B cell (primary cell): ENCODE measurements at regions not wholly inside any gene's neighbourhood (a gene's known extent, or its start where the extent isn't known, plus 50 kb on each side); places are given as distances from the start of the nearest gene placed in this dataset.
"Not testable (repeated sequence)": the region's sequence is repeated elsewhere in the genome, so short reads cannot be mapped to it uniquely, and the experiment has no call there.

Experiments used
- ATAC-seq: fragments of 200-7000 bp; cut with Tn5 transposase; one replicate; pipeline ENCODE4 v1.10.0; 2021; ENCODE audit warnings: low read depth, mild to moderate bottlenecking, moderate number of reproducible peaks, moderate library complexity
- CTCF ChIA-PET: fragments of 350-600 bp; sonication (Branson Sonifier 250); formaldehyde crosslinking; loops from one replicate; lab custom pipeline; 2021; ENCODE audit warnings: antibody characterized with exemption, inconsistent platforms; lab: Charles Lee
- POLR2A ChIA-PET: fragments of 350-600 bp; sonication (Branson Sonifier 250); formaldehyde crosslinking; loops from one replicate; lab custom pipeline; 2021; ENCODE audit warnings: antibody characterized with exemption; lab: Charles Lee
- DNase-seq: peaks from one replicate; pipeline ENCODE4 v3.0.0; 2013
- H2AFZ ChIP-seq: 2 replicates; pipeline ENCODE4 v1.6.1; 2012; ENCODE audit warnings: mild to moderate bottlenecking, low read depth, low read length; ENCODE audit not compliant: insufficient read depth, poor library complexity, severe bottlenecking
- H3K27ac ChIP-seq, 2 donors: 1 replicate in 1 of 2; 2 replicates in 1 of 2; pipeline ENCODE4 v1.5.1; 2012 to 2013; ENCODE audit warnings: low read length in 2 of 2, mild to moderate bottlenecking in 2 of 2, moderate library complexity in 1 of 2
- H3K27me3 ChIP-seq, 4 experiments: fragments of 200-600 bp in 1 of 4; sonication (generic) in 1 of 4; replicated peaks in 1 of 4; 1 replicate in 2 of 4; 2 replicates in 2 of 4; pipeline versions ENCODE4 v1.6.1 to v1.7.0; 2013 to 2016; ENCODE audit warnings: low read length in 3 of 4, mild to moderate bottlenecking in 2 of 4, mixed read lengths in 1 of 4, moderate library complexity in 1 of 4; ENCODE audit not compliant: insufficient read depth in 4 of 4, control insufficient read depth in 3 of 4; ENCODE audit errors: control extremely low read depth in 1 of 4
- H3K36me3 ChIP-seq, 2 experiments: replicated peaks in 1 of 2; 1 replicate in 1 of 2; 2 replicates in 1 of 2; pipeline versions ENCODE4 v1.6.1 to v1.7.1; 2013; ENCODE audit warnings: low read length in 1 of 2; ENCODE audit not compliant: insufficient read depth in 2 of 2, control insufficient read depth in 1 of 2; ENCODE audit errors: control extremely low read depth in 1 of 2, extremely low read depth in 1 of 2
- H3K4me1 ChIP-seq, 2 donors: fragments of 200-600 bp in 1 of 2; sonication (generic) in 1 of 2; 1 replicate in 1 of 2; 2 replicates in 1 of 2; pipeline versions ENCODE4 v1.5.1 to v1.6.1; 2013 to 2017; ENCODE audit warnings: low read length in 2 of 2; ENCODE audit not compliant: control insufficient read depth in 2 of 2, insufficient read depth in 2 of 2
- H3K4me2 ChIP-seq: replicated peaks from 2 replicates; pipeline ENCODE3; 2012; ENCODE audit warnings: mild to moderate bottlenecking, low read depth, low read length; ENCODE audit not compliant: poor library complexity, severe bottlenecking
- H3K4me3 ChIP-seq, 5 experiments: fragments of 200-600 bp in 1 of 5; sonication (generic) in 1 of 5; 1 replicate in 3 of 5; 2 replicates in 2 of 5; pipeline versions ENCODE4 v1.5.1 to v1.7.0; 2011 to 2016; ENCODE audit warnings: low read length in 4 of 5, mild to moderate bottlenecking in 4 of 5, low read depth in 2 of 5, control low read depth in 1 of 5, moderate library complexity in 1 of 5; ENCODE audit not compliant: insufficient read depth in 1 of 5; ENCODE audit errors: control extremely low read depth in 1 of 5, extremely low read depth in 1 of 5
- H3K79me2 ChIP-seq: fragments of 200-600 bp; sonication (generic); one replicate; pipeline ENCODE4 v1.6.0; 2016; ENCODE audit warnings: low read length; ENCODE audit not compliant: control insufficient read depth, insufficient read depth
- H3K9ac ChIP-seq: fragments of 200-600 bp; sonication (generic); 2 replicates; pipeline ENCODE4 v1.6.1; 2017; ENCODE audit warnings: mild to moderate bottlenecking, low read length, moderate library complexity
- H3K9me3 ChIP-seq, 3 donors: one replicate each; pipeline versions ENCODE4 v1.6.1 to v1.7.1; 2013; ENCODE audit warnings: low read length in 2 of 3; ENCODE audit not compliant: control insufficient read depth in 2 of 3, insufficient read depth in 1 of 3; ENCODE audit errors: control extremely low read depth in 1 of 3
- H4K20me1 ChIP-seq: 2 replicates; pipeline ENCODE4 v1.6.0; 2012; ENCODE audit warnings: mild to moderate bottlenecking, low read length; ENCODE audit not compliant: insufficient read depth, control insufficient read depth, poor library complexity, severe bottlenecking
- H3K27ac Mint-ChIP-seq: one replicate; pipeline ENCODE4 v1.8.0; 2021; ENCODE audit warnings: mixed read lengths
- H3K27me3 Mint-ChIP-seq: one replicate; pipeline ENCODE4 v1.8.0; 2021; ENCODE audit warnings: mixed read lengths
- H3K4me1 Mint-ChIP-seq: one replicate; pipeline ENCODE4 v1.8.0; 2021; ENCODE audit warnings: mixed read lengths
- H3K4me3 Mint-ChIP-seq: one replicate; pipeline ENCODE4 v1.8.0; 2021; ENCODE audit warnings: mixed read lengths
- H3K9me3 Mint-ChIP-seq: one replicate; pipeline ENCODE4 v1.8.0; 2022; ENCODE audit warnings: mixed read lengths; ENCODE audit not compliant: insufficient read depth
- EZH2 ChIP-seq: IDR thresholded peaks from 2 replicates; pipeline ENCODE4 v1.6.1; 2012; ENCODE audit warnings: borderline replicate concordance, low read depth, mild to moderate bottlenecking, moderate library complexity, low read length; ENCODE audit not compliant: insufficient read depth, poor library complexity, severe bottlenecking
- WGBS: methylation state at CpG from one replicate; pipeline ENCODE4 v1.1.5; 2013; ENCODE audit warnings: missing lambda C conversion rate; ENCODE audit not compliant: insufficient coverage; 5-methylcytosine and 5-hydroxymethylcytosine counted together
- intact Hi-C: fragments of 100-400 bp; cut with micrococcal nuclease; formaldehyde crosslinking; loops from one replicate; pipeline ENCODE4 v1.10.0; 2022
- TF ChIP-seq, protein P1 (sequence below): fragments of 200-600 bp; IDR thresholded peaks from one replicate; pipeline ENCODE4 v1.8.0; 2022; ENCODE audit warnings: antibody characterized with exemption, mild to moderate bottlenecking

DNA sequence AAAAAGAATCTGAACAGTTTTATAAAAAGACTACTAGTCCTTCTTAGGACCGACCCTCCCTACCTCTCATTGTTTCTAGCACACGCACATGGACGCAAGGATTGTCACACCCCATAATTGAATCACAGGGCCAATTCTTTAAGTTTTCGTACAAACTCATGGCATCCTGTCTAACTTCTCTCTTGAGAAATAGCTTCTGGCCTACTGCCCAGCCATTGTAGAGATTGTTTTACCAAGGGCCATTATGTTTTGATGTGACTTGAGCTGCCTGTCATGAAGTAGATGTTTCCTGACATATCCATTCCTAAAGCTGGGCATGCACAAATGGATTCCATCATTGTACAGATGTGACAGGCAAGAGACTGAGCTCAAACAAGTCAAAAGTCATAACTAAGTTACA lies 1672.1 kb upstream of the C9orf72 start:
- Histone ChIP-seq H3K4me3 (no peak overlapping the region), H2AFZ (no peak overlapping the region), H3K27ac (no peak overlapping the region), H3K4me2 (no peak overlapping the region), H3K79me2 (no peaks in the 10 kb centered on the region), H3K36me3 (no peaks in the 10 kb centered on the region), H3K27me3 (no peaks in the 10 kb centered on the region), H3K4me1 (no peaks in the 10 kb centered on the region), H3K9me3 (no peaks in the 10 kb centered on the region), H4K20me1 (no peaks in the 10 kb centered on the region), H3K9ac (no peak overlapping the region)
- Mint-ChIP-seq H3K9me3 (no peaks in the 10 kb centered on the region), H3K27ac (no peak overlapping the region), H3K4me3 (no peak overlapping the region), H3K27me3 (no peaks in the 10 kb centered on the region), H3K4me1 (no peaks in the 10 kb centered on the region)
- intact Hi-C loops: no loop called here
- no peak for TF ChIP-seq EZH2
- TF ChIP-seq, protein P1, sequence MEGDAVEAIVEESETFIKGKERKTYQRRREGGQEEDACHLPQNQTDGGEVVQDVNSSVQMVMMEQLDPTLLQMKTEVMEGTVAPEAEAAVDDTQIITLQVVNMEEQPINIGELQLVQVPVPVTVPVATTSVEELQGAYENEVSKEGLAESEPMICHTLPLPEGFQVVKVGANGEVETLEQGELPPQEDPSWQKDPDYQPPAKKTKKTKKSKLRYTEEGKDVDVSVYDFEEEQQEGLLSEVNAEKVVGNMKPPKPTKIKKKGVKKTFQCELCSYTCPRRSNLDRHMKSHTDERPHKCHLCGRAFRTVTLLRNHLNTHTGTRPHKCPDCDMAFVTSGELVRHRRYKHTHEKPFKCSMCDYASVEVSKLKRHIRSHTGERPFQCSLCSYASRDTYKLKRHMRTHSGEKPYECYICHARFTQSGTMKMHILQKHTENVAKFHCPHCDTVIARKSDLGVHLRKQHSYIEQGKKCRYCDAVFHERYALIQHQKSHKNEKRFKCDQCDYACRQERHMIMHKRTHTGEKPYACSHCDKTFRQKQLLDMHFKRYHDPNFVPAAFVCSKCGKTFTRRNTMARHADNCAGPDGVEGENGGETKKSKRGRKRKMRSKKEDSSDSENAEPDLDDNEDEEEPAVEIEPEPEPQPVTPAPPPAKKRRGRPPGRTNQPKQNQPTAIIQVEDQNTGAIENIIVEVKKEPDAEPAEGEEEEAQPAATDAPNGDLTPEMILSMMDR: no peak
- ChIA-PET POLR2A (no interaction called here), CTCF (no interaction called here)
- WGBS: 93% methylated on average over 3 of the region's 4 CpGs
- ATAC-seq (no peak), DNase-seq (no peak)

DNA sequence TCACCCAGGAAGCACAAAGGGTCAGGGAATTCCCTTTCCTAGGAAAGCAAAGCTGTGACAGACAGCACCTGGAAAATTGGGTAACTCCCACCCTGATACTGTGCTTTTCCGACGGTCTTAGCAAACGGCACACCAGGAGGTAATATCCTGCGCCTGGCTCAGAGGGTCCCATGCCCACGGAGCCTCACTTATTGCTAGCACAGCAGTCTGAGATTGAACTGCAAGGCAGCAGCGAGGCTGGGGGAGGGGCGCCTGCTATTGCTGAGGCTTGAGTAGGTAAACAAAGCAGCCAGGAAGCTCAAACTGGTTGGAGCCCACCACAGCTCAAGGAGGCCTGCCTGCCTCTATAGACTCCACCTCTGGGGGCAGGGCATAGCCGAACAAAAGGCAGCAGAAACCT lies 1697.1 kb upstream of the C9orf72 start:
- H3K4me1 ChIP-seq, H3K27me3 ChIP-seq, H3K9me3 Mint-ChIP-seq, H3K79me2 ChIP-seq, H3K4me3 Mint-ChIP-seq, H3K4me2 ChIP-seq, H3K27ac ChIP-seq, H3K36me3 ChIP-seq, H3K9me3 ChIP-seq, POLR2A ChIA-PET, H3K27me3 Mint-ChIP-seq, DNase-seq, H2AFZ ChIP-seq, H3K4me1 Mint-ChIP-seq, intact Hi-C loops, CTCF ChIA-PET, H4K20me1 ChIP-seq, H3K9ac ChIP-seq, ATAC-seq, H3K27ac Mint-ChIP-seq, H3K4me3 ChIP-seq: not testable (repeated sequence)
- 94% methylated on average over 6 of the region's 8 CpGs for WGBS
